ENCODE measurements at regions not wholly inside any gene's neighbourhood (a gene's known extent, or its start where the extent isn't known, plus 50 kb on each side); places are given as distances from the start of the nearest gene placed in this dataset.

DNA sequence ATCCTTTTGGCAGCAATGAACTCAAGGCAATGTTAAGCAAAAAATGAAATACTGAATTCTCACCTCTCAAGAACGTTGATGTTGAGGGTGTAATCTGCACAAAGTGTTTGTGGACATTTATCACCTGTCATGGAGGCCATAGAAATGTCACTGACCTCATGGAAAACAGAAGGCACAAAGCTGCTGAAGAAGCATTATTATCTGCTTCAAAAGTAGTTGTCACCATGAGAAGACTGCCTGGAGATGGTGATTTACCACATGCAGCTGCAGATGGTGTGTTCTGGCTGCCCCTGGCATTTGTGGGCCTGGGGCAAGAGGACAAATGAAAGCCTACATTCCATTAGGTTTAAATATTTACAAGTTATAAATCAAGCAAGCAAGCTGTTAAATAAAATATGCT lies 116.8 kb upstream of the RPS6KA3 start:
- TF ChIP-seq, protein P1, sequence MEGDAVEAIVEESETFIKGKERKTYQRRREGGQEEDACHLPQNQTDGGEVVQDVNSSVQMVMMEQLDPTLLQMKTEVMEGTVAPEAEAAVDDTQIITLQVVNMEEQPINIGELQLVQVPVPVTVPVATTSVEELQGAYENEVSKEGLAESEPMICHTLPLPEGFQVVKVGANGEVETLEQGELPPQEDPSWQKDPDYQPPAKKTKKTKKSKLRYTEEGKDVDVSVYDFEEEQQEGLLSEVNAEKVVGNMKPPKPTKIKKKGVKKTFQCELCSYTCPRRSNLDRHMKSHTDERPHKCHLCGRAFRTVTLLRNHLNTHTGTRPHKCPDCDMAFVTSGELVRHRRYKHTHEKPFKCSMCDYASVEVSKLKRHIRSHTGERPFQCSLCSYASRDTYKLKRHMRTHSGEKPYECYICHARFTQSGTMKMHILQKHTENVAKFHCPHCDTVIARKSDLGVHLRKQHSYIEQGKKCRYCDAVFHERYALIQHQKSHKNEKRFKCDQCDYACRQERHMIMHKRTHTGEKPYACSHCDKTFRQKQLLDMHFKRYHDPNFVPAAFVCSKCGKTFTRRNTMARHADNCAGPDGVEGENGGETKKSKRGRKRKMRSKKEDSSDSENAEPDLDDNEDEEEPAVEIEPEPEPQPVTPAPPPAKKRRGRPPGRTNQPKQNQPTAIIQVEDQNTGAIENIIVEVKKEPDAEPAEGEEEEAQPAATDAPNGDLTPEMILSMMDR (IDR thresholded peaks at IDR 0.05): no peak
- TF ChIP-seq GABPB1 (CRISPR knock-in tag; IDR thresholded peaks at IDR 0.05) (no peak), KAT7 (CRISPR knock-in tag; IDR thresholded peaks at IDR 0.05; ENCODE audit: borderline replicate concordance) (no peak)
- TF ChIP-seq, protein P2, sequence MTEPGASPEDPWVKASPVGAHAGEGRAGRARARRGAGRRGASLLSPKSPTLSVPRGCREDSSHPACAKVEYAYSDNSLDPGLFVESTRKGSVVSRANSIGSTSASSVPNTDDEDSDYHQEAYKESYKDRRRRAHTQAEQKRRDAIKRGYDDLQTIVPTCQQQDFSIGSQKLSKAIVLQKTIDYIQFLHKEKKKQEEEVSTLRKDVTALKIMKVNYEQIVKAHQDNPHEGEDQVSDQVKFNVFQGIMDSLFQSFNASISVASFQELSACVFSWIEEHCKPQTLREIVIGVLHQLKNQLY (CRISPR knock-in tag; IDR thresholded peaks at IDR 0.05): no peak
- TF ChIP-seq, protein P3, sequence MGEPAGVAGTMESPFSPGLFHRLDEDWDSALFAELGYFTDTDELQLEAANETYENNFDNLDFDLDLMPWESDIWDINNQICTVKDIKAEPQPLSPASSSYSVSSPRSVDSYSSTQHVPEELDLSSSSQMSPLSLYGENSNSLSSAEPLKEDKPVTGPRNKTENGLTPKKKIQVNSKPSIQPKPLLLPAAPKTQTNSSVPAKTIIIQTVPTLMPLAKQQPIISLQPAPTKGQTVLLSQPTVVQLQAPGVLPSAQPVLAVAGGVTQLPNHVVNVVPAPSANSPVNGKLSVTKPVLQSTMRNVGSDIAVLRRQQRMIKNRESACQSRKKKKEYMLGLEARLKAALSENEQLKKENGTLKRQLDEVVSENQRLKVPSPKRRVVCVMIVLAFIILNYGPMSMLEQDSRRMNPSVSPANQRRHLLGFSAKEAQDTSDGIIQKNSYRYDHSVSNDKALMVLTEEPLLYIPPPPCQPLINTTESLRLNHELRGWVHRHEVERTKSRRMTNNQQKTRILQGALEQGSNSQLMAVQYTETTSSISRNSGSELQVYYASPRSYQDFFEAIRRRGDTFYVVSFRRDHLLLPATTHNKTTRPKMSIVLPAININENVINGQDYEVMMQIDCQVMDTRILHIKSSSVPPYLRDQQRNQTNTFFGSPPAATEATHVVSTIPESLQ (CRISPR knock-in tag; IDR thresholded peaks at IDR 0.05): no peak

All from WTC11 (cell line).